WERI-Rb-1 (cell line): ENCODE measurements at regions not wholly inside any gene's neighbourhood (a gene's known extent, or its start where the extent isn't known, plus 50 kb on each side); places are given as distances from the start of the nearest gene placed in this dataset.
"Not testable (repeated sequence)": the region's sequence is repeated elsewhere in the genome, so short reads cannot be mapped to it uniquely, and the experiment has no call there.

Source experiments
- DNase-seq: peaks from one replicate; pipeline ENCODE4 v3.0.0-alpha.2; 2020
- H3K27ac ChIP-seq: fragments of 250-450 bp; sonication (Bioruptor Pico); 2 replicates; pipeline ENCODE4 v1.5.1; 2020; ENCODE audit warnings: mild to moderate bottlenecking, moderate library complexity
- H3K27me3 ChIP-seq: fragments of 250-450 bp; sonication (Bioruptor Pico); 2 replicates; pipeline ENCODE4 v1.5.1; 2021; ENCODE audit warnings: mild to moderate bottlenecking, low read depth, moderate library complexity; ENCODE audit not compliant: insufficient read depth, severe bottlenecking
- H3K36me3 ChIP-seq: fragments of 250-450 bp; sonication (Bioruptor Pico); 2 replicates; pipeline ENCODE4 v1.5.1; 2020; ENCODE audit warnings: mild to moderate bottlenecking, moderate library complexity
- H3K4me3 ChIP-seq: 2 replicates; pipeline ENCODE4 v1.5.1; 2011; ENCODE audit warnings: low read depth, mild to moderate bottlenecking, control low read depth, low read length
- H3K9me3 ChIP-seq: fragments of 250-450 bp; sonication (Bioruptor Pico); 2 replicates; pipeline ENCODE4 v1.5.1; 2021; ENCODE audit warnings: mild to moderate bottlenecking, moderate library complexity; ENCODE audit not compliant: severe bottlenecking
- TF ChIP-seq, protein P1 (sequence below): IDR thresholded peaks from 2 replicates; pipeline ENCODE4 v1.5.1; 2011; ENCODE audit warnings: low read depth, mild to moderate bottlenecking, control low read depth, inconsistent platforms, low read length

GRCh38 chr6:81875782-81876293 is 123.4 kb upstream of the TENT5A start:
- TF ChIP-seq, protein P1, sequence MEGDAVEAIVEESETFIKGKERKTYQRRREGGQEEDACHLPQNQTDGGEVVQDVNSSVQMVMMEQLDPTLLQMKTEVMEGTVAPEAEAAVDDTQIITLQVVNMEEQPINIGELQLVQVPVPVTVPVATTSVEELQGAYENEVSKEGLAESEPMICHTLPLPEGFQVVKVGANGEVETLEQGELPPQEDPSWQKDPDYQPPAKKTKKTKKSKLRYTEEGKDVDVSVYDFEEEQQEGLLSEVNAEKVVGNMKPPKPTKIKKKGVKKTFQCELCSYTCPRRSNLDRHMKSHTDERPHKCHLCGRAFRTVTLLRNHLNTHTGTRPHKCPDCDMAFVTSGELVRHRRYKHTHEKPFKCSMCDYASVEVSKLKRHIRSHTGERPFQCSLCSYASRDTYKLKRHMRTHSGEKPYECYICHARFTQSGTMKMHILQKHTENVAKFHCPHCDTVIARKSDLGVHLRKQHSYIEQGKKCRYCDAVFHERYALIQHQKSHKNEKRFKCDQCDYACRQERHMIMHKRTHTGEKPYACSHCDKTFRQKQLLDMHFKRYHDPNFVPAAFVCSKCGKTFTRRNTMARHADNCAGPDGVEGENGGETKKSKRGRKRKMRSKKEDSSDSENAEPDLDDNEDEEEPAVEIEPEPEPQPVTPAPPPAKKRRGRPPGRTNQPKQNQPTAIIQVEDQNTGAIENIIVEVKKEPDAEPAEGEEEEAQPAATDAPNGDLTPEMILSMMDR, result no peak
- DNase-seq, result no peak
- no peaks in the 10 kb centered on the region for H3K9me3 ChIP-seq
- H3K4me3 ChIP-seq, result no peak overlapping the region
- no peak overlapping the region for H3K27ac ChIP-seq
- H3K36me3 ChIP-seq, result no peaks in the 10 kb centered on the region
- no peaks in the 10 kb centered on the region for H3K27me3 ChIP-seq

DNA sequence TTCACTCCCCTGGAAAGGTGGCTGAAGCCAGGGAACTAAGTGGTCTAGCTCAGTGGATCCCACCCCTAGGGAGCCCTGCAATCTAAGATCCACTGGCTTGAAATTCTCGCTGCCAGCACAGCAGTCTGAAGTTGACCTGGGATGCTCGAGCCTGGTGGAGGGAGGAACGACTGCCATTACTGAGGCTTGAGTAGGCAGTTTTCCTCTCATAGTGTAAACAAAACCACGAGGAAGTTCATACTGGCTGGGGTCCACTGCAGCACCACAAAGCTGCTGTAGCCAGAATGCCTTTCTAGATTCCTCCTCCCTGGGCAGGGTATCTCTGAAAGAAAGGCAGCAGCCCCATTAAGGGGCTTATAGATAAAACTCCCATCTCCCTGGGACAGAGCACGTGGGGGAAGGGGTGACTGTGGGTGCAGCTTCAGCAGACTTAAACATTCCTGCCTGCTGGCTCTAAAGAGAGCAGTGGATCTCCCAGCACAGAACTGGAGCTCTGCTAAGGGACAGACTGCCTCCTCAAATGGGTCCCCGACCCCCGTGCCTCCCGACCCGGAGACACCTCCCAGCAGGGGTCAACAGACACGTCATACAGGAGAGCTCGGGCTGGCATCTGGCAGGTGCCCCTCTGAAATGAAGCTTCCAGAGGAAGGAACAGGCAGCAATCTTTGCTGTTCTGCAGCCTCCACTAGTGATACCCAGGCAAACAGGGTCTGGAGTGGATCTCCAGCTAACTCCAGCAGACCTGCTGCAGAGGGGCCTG is 117.4 kb upstream of the TENT5A start:
- not testable (repeated sequence) for H3K9me3 ChIP-seq, H3K36me3 ChIP-seq, DNase-seq, H3K27ac ChIP-seq, H3K27me3 ChIP-seq, H3K4me3 ChIP-seq

- no peak for DNase-seq
- H3K4me3 ChIP-seq, result no peak overlapping the region
- no peaks in the 10 kb centered on the region for H3K27me3 ChIP-seq
- H3K36me3 ChIP-seq, result no peaks in the 10 kb centered on the region
- no peak overlapping the region for H3K27ac ChIP-seq
- TF ChIP-seq, protein P1, result no peak
- no peaks in the 10 kb centered on the region for H3K9me3 ChIP-seq
These were observed 113.2 kb upstream of the TENT5A start for GRCh38 chr6:81865712-81866111.

GRCh38 chr6:81864124-81864523 is 111.6 kb upstream of the TENT5A start:
- Histone ChIP-seq H3K4me3 (no peak overlapping the region), H3K27me3 (no peaks in the 10 kb centered on the region), H3K9me3 (no peaks in the 10 kb centered on the region), H3K36me3 (no peaks in the 10 kb centered on the region), H3K27ac (no peak overlapping the region)
- TF ChIP-seq, protein P1, result no peak
- DNase-seq, result no peak

DNA sequence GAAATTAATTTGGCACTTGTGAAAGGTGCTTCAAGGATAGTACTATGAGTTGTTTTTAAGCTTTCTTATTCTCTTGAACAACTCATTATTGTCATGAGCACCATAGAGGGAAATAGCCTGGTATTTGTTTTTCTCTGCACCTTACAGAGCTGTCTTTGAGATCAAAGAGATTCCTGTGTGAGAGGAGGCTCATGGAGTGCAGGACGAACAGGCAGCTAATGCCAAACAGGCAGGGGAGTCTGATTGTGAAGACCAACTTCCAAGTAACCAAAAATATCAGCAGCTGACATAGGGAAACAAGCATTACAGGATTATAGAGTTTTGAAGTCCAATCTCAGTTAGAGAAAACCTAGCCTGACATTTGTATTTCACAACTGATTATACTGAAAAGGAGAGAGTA is 110.6 kb upstream of the TENT5A start:
- Histone ChIP-seq H3K4me3 (no peak overlapping the region), H3K27ac (no peak overlapping the region), H3K36me3 (no peaks in the 10 kb centered on the region), H3K9me3 (no peaks in the 10 kb centered on the region), H3K27me3 (no peaks in the 10 kb centered on the region)
- no peak for DNase-seq
- TF ChIP-seq, protein P1, result no peak

GRCh38 chr6:81861281-81861680 is 108.8 kb upstream of the TENT5A start:
- Histone ChIP-seq H3K4me3 (no peak overlapping the region), H3K27me3 (no peaks in the 10 kb centered on the region), H3K9me3 (no peaks in the 10 kb centered on the region), H3K36me3 (no peaks in the 10 kb centered on the region), H3K27ac (no peak overlapping the region)
- no peak for DNase-seq
- TF ChIP-seq, protein P1, result no peak
